ENCODE measurements at regions not wholly inside any gene's neighbourhood (a gene's known extent, or its start where the extent isn't known, plus 50 kb on each side); places are given as distances from the start of the nearest gene placed in this dataset.

GRCh38 chr14:95413289-95414215 lies 93.8 kb upstream of the CLMN start:
- no peak for DNase-seq (ENCODE audit: low read depth in 1 of 2, low spot score in 1 of 2)

DNA sequence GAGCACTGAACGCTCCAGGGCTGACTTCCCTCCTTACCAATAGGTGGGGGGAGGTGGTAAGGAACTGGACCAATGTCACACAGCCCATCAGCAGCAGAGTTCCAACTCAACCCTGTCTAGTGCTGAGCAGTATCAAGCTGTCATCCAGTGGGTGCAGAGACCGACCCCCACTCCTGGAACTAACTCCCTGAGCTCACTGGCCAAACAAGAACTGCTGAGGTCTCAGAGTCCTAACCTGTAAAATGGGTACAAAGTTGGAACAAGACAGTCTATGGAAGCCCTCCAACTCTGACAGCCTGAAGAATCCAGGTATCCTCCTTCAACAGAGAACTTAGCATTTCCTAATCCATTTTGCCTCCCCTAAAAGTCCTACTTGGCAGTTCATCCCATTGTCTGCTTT lies 91.1 kb upstream of the CLMN start:
- DNase-seq (ENCODE audit: low read depth in 1 of 2, low spot score in 1 of 2) = no peak

DNA sequence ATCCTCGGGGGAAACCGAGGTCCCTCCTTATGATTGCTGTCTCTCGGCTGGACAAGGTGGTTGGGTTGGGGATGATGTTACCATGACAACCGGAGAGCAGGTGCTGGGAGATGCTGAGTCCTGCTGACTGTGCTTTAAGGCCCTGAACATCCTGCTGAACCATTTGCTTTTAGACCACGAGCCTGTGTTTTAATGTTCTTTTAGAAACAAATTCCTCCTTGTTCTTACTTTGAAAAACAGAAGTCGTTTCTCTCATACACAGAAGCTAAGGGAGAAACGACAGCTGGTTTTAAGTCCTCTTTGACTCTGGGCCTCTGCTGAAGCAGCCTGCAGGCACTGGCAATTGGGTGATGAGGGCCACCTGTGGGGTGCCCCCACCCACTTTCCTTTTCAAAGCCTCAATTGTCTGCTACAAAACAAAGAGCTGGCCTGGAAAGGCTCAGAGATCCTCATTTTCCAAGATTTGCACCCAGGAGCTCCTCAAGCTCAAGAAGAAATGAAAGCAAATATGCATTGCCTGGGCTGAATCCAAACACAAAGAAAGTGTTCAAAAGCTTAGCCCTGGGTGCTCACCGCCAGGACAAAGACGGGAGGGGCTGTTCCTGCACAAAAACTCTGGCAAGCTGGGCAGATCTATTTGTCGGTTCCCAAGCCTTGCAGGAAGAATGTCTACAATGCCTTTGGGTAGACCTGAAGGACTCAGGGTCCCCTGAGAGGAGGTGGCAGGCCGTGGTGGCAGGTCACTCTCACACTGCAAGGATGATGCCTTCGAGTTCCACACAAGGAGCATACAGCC lies 90.0 kb upstream of the CLMN start:
- DNase-seq (ENCODE audit: low read depth in 1 of 2, low spot score in 1 of 2) = no peak

DNA sequence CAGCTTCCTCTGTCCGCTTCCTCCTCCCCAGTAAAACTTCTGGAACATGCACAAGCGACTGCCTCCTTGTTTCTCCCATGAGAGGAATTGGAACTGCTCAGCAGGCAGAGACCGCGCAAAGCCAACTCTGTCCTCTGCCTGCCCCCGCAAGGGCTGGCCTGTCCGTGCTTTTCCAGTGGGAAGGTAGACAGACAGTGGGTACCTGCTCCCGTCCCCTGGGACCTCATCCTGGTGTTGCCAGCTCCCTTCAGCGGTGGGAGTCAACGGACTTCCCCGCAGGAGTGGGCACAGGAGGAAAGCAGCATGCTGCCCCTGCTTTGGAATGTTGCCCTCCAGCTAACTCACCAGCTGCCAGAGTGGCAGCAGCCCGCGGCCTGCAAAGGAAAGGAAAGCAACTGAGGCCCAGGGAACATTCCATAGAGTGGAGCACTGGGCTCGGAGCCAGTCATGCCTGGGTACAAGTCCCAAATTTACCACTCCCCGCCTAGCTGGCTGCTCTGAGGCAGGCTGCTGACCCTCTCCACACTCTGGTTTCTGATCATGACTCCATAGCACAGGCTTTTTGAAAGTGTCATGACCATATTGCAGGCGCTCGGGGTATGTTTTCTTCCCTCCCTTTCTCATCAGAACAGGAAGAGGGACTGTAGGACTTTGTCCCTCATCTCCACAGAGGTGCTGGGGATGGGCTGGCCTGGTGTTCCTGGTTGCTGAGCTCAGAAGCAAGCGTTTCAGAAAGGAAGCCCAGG lies 89.2 kb upstream of the CLMN start:
- no peak for DNase-seq (ENCODE audit: low read depth in 1 of 2, low spot score in 1 of 2)

GRCh38 chr14:95407354-95407753 lies 87.6 kb upstream of the CLMN start:
- no peak for DNase-seq (ENCODE audit: low read depth in 1 of 2, low spot score in 1 of 2)

GRCh38 chr14:95406756-95407277 lies 87.1 kb upstream of the CLMN start:
- DNase-seq (ENCODE audit: low read depth in 1 of 2, low spot score in 1 of 2) = no peak

DNA sequence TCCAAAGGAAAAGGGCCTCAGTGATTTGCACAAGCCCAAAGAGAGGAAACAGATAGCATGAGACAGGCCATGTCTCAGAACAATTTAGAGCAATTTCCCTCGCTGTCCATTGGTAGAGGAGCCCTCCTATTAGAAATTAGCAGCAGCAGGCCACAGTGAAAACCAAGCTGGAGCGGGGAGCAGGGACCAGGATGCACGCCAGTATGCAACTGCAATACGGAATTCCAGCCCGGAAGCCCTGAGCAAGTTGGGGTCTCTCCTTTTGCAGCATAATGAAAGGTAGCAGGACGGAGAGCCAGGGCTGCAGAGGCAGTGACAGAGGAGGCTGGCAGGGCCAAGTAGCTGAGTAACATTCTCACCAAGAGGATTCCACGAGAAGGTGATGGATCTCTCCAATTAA lies 84.9 kb upstream of the CLMN start:
- DNase-seq (ENCODE audit: low read depth in 1 of 2, low spot score in 1 of 2) = no peak

DNA sequence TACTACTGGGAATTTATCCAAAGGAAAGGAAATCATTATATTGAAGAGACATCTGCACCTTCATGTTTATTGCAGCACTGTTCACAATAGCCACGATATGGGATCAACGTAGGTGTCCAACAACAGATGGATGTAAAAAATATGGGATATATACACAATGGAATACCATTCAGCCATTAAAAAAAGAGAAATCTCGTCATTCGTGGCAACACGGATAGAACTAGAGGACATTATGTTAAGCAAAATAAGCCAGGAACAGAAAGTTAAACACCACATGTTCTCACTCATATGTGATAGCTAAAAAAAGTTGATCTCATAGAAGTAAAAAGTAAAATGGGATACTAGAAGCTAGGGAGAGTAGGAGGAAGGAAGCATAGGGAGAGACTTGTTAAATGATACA lies 82.9 kb upstream of the CLMN start:
- DNase-seq (ENCODE audit: low read depth in 1 of 2, low spot score in 1 of 2) = no peak

DNA sequence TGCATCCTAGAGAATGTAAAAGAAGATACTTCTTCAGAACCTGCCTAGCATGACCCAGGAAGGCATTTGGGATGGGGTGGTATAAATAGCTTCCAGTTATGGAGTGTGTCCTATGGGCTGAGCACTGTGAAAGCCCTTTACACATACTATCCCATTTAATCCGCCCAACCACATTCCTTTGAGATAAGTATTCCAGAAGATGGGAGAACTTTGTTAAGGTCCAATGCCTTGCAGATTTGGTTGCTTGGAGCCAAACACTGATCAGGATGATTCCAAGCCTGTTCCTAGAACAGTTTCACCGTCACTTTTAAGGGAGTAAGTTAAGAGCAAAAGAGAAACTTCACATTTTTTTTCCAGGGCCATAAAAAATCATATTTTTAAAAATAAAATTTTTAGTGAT lies 82.5 kb upstream of the CLMN start:
- no peak for DNase-seq (ENCODE audit: low read depth in 1 of 2, low spot score in 1 of 2)

GRCh38 chr14:95398630-95399547 lies 79.2 kb upstream of the CLMN start:
- DNase-seq (ENCODE audit: low read depth in 1 of 2, low spot score in 1 of 2) = no peak

DNA sequence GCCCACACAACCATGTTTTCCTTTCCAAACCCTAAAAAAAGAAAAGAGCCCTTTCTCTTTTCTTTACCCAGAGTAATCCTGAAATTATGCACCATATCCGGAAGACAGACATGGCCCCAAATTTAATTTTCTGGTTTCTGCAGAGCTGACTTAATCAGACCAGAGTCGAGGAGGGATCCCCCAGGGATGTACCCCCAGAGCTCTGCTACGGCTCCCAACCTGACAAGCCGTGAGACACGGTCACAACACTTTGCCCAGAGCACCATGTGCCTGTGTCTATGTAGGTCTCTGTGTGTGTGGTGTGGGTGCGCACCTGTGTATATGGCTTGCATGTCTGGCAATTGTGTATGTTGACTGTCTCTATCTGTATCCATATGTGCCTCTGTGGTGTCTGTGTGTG lies 77.6 kb upstream of the CLMN start:
- DNase-seq (ENCODE audit: low read depth in 1 of 2, low spot score in 1 of 2) = no peak

GRCh38 chr14:95396221-95396620 lies 76.5 kb upstream of the CLMN start:
- DNase-seq (ENCODE audit: low read depth in 1 of 2, low spot score in 1 of 2) = no peak

- no peak for DNase-seq (ENCODE audit: low read depth in 1 of 2, low spot score in 1 of 2)
Measured at GRCh38 chr14:95395098-95395737, 75.5 kb upstream of the CLMN start.

- no peak for DNase-seq (ENCODE audit: low read depth in 1 of 2, low spot score in 1 of 2)
Measured at GRCh38 chr14:95394297-95395097, 74.8 kb upstream of the CLMN start.

DNA sequence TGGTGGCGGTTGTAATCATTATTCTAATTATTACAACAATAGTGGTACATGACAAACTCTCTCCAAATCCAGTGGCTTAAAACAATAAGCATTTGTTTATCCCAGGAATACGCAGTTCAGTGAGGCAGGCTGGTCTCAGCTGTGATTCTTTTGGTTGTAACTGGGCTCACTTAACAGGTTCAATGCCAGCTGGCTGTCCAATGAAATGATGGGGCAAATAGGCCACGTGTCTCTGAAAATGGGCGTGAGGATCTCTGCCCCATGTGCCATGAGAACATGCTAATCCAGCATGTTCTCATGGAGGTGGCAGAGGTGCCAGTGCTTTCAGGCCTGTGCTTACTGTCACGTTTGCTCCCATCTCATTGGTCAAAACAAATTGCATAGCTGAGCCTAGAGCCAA lies 73.1 kb upstream of the CLMN start:
- no peak for DNase-seq (ENCODE audit: low read depth in 1 of 2, low spot score in 1 of 2)

GRCh38 chr14:95391331-95391730 lies 71.6 kb upstream of the CLMN start:
- DNase-seq (ENCODE audit: low read depth in 1 of 2, low spot score in 1 of 2) = no peak

DNA sequence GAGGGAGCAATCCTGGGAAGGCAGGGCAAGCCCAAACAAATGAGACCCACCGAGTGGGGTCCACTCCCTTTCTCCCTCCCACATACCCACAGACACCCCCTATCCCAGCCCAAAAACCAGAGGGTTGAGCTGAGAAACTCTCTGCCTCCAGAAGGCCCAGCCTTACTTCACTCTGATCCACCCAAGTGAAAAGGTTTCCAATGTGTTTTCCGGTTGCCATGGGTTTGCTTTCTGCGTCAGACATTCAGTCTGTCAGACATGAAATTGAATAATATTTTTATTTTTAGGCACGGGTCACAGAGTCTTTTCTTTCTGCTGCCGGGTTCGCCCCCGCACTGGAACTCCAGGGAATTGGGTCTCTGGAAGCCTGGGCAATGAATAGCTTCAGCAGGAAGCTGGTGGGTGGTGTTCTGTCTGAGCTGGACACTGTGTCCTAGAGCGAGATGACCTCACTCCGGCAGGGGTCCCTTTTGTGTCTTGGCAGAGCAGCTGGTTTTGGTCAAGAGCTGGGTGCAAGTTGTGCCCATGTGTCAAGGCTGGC lies 69.8 kb upstream of the CLMN start:
- DNase-seq (ENCODE audit: low read depth in 1 of 2, low spot score in 1 of 2) = no peak

- no peak for DNase-seq (ENCODE audit: low read depth in 1 of 2, low spot score in 1 of 2)
Measured at GRCh38 chr14:95388699-95389098, 69.0 kb upstream of the CLMN start.

Data from activated T-helper 1 cell treated with anti-CD3 and anti-CD28 coated beads, Interleukin-2, amount 50 U/mL, for 16 hours (primary cell).